H9 (cell line): ENCODE measurements at regions not wholly inside any gene's neighbourhood (a gene's known extent, or its start where the extent isn't known, plus 50 kb on each side); places are given as distances from the start of the nearest gene placed in this dataset.

ENCODE experiments used
- DNase-seq: peaks from one replicate; pipeline ENCODE4 v3.0.0-alpha.2; 2017
- H2AFZ ChIP-seq: one replicate; pipeline ENCODE4 v1.6.1; 2013; ENCODE audit warnings: mild to moderate bottlenecking, low read length, control low read depth, moderate library complexity
- H2AK5ac ChIP-seq: 2 replicates; pipeline ENCODE4 v1.6.1; 2013; ENCODE audit warnings: low read length, control low read depth, mixed read lengths; ENCODE audit not compliant: insufficient read length
- H2BK120ac ChIP-seq: one replicate; pipeline ENCODE4 v1.6.1; 2013; ENCODE audit warnings: low read depth, mild to moderate bottlenecking, low read length, control low read depth, inconsistent platforms; ENCODE audit not compliant: poor library complexity, severe bottlenecking
- H2BK12ac ChIP-seq: 2 replicates; pipeline ENCODE4 v1.6.1; 2013; ENCODE audit warnings: low read length, control low read depth, mixed read lengths, low read depth; ENCODE audit not compliant: insufficient read length
- H2BK15ac ChIP-seq: 2 replicates; pipeline ENCODE4 v1.6.1; 2013; ENCODE audit warnings: low read depth, low read length, control low read depth
- H2BK20ac ChIP-seq: one replicate; pipeline ENCODE4 v1.6.1; 2013; ENCODE audit warnings: low read depth, mild to moderate bottlenecking, low read length, control low read depth, inconsistent platforms; ENCODE audit not compliant: poor library complexity, severe bottlenecking
- H2BK5ac ChIP-seq: 2 replicates; pipeline ENCODE4 v1.6.1; 2013; ENCODE audit warnings: low read length, control low read depth, mixed read lengths; ENCODE audit not compliant: insufficient read length
- H3K14ac ChIP-seq: 2 replicates; pipeline ENCODE4 v1.6.1; 2013; ENCODE audit warnings: low read length, control low read depth; ENCODE audit not compliant: insufficient read depth
- H3K18ac ChIP-seq: 2 replicates; pipeline ENCODE4 v1.6.1; 2013; ENCODE audit warnings: low read depth, mild to moderate bottlenecking, mixed read lengths, low read length, control low read depth; ENCODE audit not compliant: insufficient read length
- H3K23ac ChIP-seq: 2 replicates; pipeline ENCODE4 v1.6.1; 2013; ENCODE audit warnings: low read length, control low read depth, mixed read lengths, low read depth; ENCODE audit not compliant: insufficient read length
- H3K23me2 ChIP-seq: 2 replicates; pipeline ENCODE4 v1.6.1; 2013; ENCODE audit warnings: low read depth, mild to moderate bottlenecking, mixed read lengths, low read length, control low read depth; ENCODE audit not compliant: insufficient read length, poor library complexity, severe bottlenecking
- H3K27ac ChIP-seq: 2 replicates; pipeline ENCODE4 v1.5.1; 2013; ENCODE audit warnings: low read length, control low read depth, mixed read lengths, low read depth; ENCODE audit not compliant: insufficient read length
- H3K27me3 ChIP-seq: 2 replicates; pipeline ENCODE4 v1.6.1; 2013; ENCODE audit warnings: low read length, control low read depth, inconsistent platforms; ENCODE audit not compliant: insufficient read depth
- H3K4ac ChIP-seq: 2 replicates; pipeline ENCODE4 v1.6.1; 2013; ENCODE audit warnings: low read depth, mild to moderate bottlenecking, control low read depth, inconsistent platforms, low read length, moderate library complexity
- H3K4me1 ChIP-seq: 2 replicates; pipeline ENCODE4 v1.6.1; 2013; ENCODE audit warnings: low read length, control low read depth, inconsistent platforms; ENCODE audit not compliant: insufficient read depth
- H3K4me2 ChIP-seq: 2 replicates; pipeline ENCODE4 v1.6.1; 2013; ENCODE audit warnings: low read length, control low read depth, mixed read lengths; ENCODE audit not compliant: insufficient read length, insufficient read depth
- H3K56ac ChIP-seq: 2 replicates; pipeline ENCODE4 v1.6.1; 2013; ENCODE audit warnings: low read depth, mild to moderate bottlenecking, mixed read lengths, low read length, control low read depth; ENCODE audit not compliant: insufficient read length
- H3K79me1 ChIP-seq: 2 replicates; pipeline ENCODE4 v1.6.1; 2013; ENCODE audit warnings: low read depth, mild to moderate bottlenecking, moderate library complexity, low read length, control low read depth, inconsistent platforms; ENCODE audit not compliant: insufficient read depth, poor library complexity, severe bottlenecking
- H3K79me2 ChIP-seq: 2 replicates; pipeline ENCODE4 v1.6.1; 2013; ENCODE audit warnings: low read length, control low read depth, inconsistent platforms; ENCODE audit not compliant: insufficient read depth
- H3K9ac ChIP-seq: 2 replicates; pipeline ENCODE4 v1.6.1; 2013; ENCODE audit warnings: low read length, control low read depth, mixed read lengths; ENCODE audit not compliant: insufficient read length; ENCODE audit errors: extremely low read depth
- H3K9me3 ChIP-seq: one replicate; pipeline ENCODE4 v1.6.1; 2013; ENCODE audit warnings: low read depth, low read length, inconsistent platforms; ENCODE audit not compliant: control insufficient read depth
- H3T11ph ChIP-seq: one replicate; pipeline ENCODE4 v1.6.1; 2013; ENCODE audit warnings: mild to moderate bottlenecking, low read length, control low read depth, inconsistent platforms
- H4K20me1 ChIP-seq: one replicate; pipeline ENCODE4 v1.6.1; 2013; ENCODE audit not compliant: control insufficient read depth, insufficient read length, insufficient read depth
- H4K5ac ChIP-seq: 2 replicates; pipeline ENCODE4 v1.6.1; 2013; ENCODE audit warnings: low read depth, mild to moderate bottlenecking, mixed read lengths, low read length, control low read depth; ENCODE audit not compliant: insufficient read length
- H4K8ac ChIP-seq: replicated peaks from 2 replicates; pipeline ENCODE4 v1.6.1; 2013; ENCODE audit warnings: low read length, control low read depth, mixed read lengths, low read depth; ENCODE audit not compliant: insufficient read length
- H4K91ac ChIP-seq: 2 replicates; pipeline ENCODE4 v1.6.1; 2013; ENCODE audit warnings: low read depth, mild to moderate bottlenecking, moderate library complexity, mixed read lengths, low read length, control low read depth; ENCODE audit not compliant: insufficient read length
- H3K27ac Mint-ChIP-seq, 3 experiments: 2 replicates in 2 of 3; 3 replicates in 1 of 3; pipeline ENCODE4 v1.8.0; 2020 to 2021; ENCODE audit warnings: mixed read lengths in 3 of 3, mild to moderate bottlenecking in 1 of 3, moderate library complexity in 1 of 3
- H3K27me3 Mint-ChIP-seq: 2 replicates; pipeline ENCODE4 v1.8.0; 2021; ENCODE audit warnings: low read depth, mild to moderate bottlenecking, moderate library complexity, mixed read lengths
- H3K36me3 Mint-ChIP-seq, 3 experiments: 2 replicates in 2 of 3; 3 replicates in 1 of 3; pipeline ENCODE4 v1.8.0; 2020 to 2021; ENCODE audit warnings: low read depth in 3 of 3, mixed read lengths in 3 of 3; ENCODE audit not compliant: insufficient read depth in 1 of 3
- H3K4me1 Mint-ChIP-seq, 2 experiments: 2 replicates each; pipeline ENCODE4 v1.8.0; 2020; ENCODE audit warnings: mixed read lengths in 2 of 2
- H3K4me3 Mint-ChIP-seq, 2 experiments: 2 replicates in 1 of 2; 3 replicates in 1 of 2; pipeline ENCODE4 v1.8.0; 2020 to 2021; ENCODE audit warnings: mild to moderate bottlenecking in 2 of 2, mixed read lengths in 2 of 2, moderate library complexity in 1 of 2
- H3K9me3 Mint-ChIP-seq, 2 experiments: 2 replicates in 1 of 2; 3 replicates in 1 of 2; pipeline ENCODE4 v1.8.0; 2020; ENCODE audit warnings: mild to moderate bottlenecking in 2 of 2, mixed read lengths in 2 of 2, moderate library complexity in 1 of 2
- CTCF ChIP-seq: fragments of 200-600 bp; sonication (generic); conservative IDR thresholded peaks from 3 replicates; pipeline ENCODE4 v1.8.0; 2021; ENCODE audit warnings: antibody characterized with exemption, mild to moderate bottlenecking
- WGBS: extraction: QIAGEN DNeasy Blood & Tissue Kit; methylation state at CpG from one replicate; pipeline ENCODE4 v1.1.7; 2013; ENCODE audit warnings: missing lambda C conversion rate, low lambda C conversion rate, mixed read lengths; ENCODE audit not compliant: insufficient read length; ENCODE audit errors: extremely low coverage; 5-methylcytosine and 5-hydroxymethylcytosine counted together

GRCh38 chr12:92080911-92081285, 64.7 kb downstream of the BTG1 start:
- no peak overlapping the region for H2BK120ac ChIP-seq
- Mint-ChIP-seq H3K4me1 (peaks cover 0 to 7% of the 10 kb centered on the region in 2 experiments; a peak in 2 of 4 replicates), H3K36me3 (no peaks in the 10 kb centered on the region), H3K9me3 (no peaks in the 10 kb centered on the region), H3K27me3 (no peaks in the 10 kb centered on the region), H3K27ac (no peak overlapping the region), H3K4me3 (no peak overlapping the region)
- no peak overlapping the region for H3K23ac ChIP-seq
- no peaks in the 10 kb centered on the region for H4K20me1 ChIP-seq
- no peak overlapping the region for H2BK20ac ChIP-seq
- H3K14ac ChIP-seq, result no peak overlapping the region
- no peak overlapping the region for H3K4ac ChIP-seq
- no peak overlapping the region for H3K18ac ChIP-seq
- H3K4me1 ChIP-seq, result no peaks in the 10 kb centered on the region
- H3K79me1 ChIP-seq, result no peaks in the 10 kb centered on the region
- H3T11ph ChIP-seq, result no peak overlapping the region
- H2AFZ ChIP-seq, result no peak overlapping the region
- no peaks in the 10 kb centered on the region for H3K23me2 ChIP-seq
- DNase-seq, result no peak
- no peak overlapping the region for H3K9ac ChIP-seq
- H4K8ac ChIP-seq, result no peak overlapping the region
- H4K91ac ChIP-seq, result no peak overlapping the region
- no peak overlapping the region for H3K27ac ChIP-seq
- no peak overlapping the region for H4K5ac ChIP-seq
- no peak overlapping the region for H3K4me2 ChIP-seq
- no peak overlapping the region for H2AK5ac ChIP-seq
- H3K79me2 ChIP-seq, result no peaks in the 10 kb centered on the region; the same call in 1 of the 2 replicates
- H3K9me3 ChIP-seq, result no peaks in the 10 kb centered on the region
- no peak overlapping the region for H2BK5ac ChIP-seq
- WGBS, result no CpG with 5 or more reads among the region's 3 CpGs
- H2BK12ac ChIP-seq, result no peak overlapping the region
- no peak for TF ChIP-seq CTCF
- H2BK15ac ChIP-seq, result no peak overlapping the region
- H3K27me3 ChIP-seq, result no peaks in the 10 kb centered on the region
- no peak overlapping the region for H3K56ac ChIP-seq
